HG02840 (cell line): ENCODE measurements at regions not wholly inside any gene's neighbourhood (a gene's known extent, or its start where the extent isn't known, plus 50 kb on each side); places are given as distances from the start of the nearest gene placed in this dataset.

Source experiments
- ATAC-seq: cut with Tn5 transposase; IDR thresholded peaks from one replicate; pipeline ENCODE4 v1.9.1; 2021; ENCODE audit warnings: mild to moderate bottlenecking, moderate library complexity, moderate number of reproducible peaks; ENCODE audit not compliant: unreplicated experiment, low FRiP score

DNA sequence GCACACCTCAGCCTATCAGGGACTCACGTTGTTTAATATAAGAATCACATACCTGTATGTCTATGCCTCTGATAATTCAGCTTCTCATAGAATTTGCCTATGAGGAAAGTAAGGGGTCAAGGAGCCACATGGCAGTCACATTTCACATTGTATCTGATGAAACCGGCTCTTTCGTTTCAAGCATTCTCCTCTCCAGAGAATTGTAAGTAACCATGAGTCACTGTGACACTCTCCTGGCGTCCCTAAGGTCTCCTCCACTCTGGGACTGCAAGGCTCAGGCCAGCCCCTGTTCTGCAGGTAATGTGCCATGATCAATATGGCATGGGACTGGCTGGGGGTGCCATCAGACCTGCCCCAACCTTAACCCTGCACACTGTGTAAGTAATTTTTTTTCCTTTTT is 503.3 kb downstream of the COG6 start:
- no peak for ATAC-seq

GRCh38 chr13:40159736-40160135 is 504.3 kb downstream of the COG6 start:
- ATAC-seq, result no peak

DNA sequence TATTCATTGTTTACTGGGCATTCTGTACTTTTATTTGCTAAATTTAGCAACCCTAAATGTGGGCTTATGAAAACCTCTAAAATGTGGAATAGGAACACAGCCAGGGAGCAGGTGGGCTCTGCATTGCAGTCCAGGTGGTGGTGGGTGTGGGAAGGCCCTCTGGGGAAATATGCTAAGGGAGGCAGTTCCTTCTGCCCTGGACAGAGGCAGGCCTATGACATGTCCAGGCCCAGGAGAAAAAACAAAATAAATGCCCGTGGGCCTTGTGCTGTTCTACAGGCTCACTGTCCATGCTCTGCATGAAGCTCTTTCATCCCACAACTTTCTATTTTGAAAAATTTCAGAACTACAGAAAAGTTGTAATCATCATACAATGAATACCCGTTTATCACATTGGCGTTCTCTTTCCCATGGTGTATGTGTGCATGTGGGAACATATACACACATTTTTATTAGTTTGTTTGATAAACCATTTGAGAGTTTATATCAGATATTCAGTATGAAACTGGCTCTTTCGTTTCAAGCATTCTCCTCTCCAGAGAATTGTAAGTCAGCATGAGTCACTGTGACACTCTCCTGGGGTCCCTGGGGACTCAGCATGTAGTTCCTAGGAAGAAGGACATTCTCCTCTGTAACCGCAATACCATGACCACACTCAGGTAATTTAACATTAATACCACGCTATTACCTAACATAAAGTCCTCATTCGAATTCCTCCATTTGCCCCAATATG is 505.3 kb downstream of the COG6 start:
- no peak for ATAC-seq

GRCh38 chr13:40161351-40161810 is 505.1 kb downstream of the FOXO1 start:
- no peak for ATAC-seq

- no peak for ATAC-seq
Measured at GRCh38 chr13:40161931-40162330, 504.5 kb downstream of the FOXO1 start.

DNA sequence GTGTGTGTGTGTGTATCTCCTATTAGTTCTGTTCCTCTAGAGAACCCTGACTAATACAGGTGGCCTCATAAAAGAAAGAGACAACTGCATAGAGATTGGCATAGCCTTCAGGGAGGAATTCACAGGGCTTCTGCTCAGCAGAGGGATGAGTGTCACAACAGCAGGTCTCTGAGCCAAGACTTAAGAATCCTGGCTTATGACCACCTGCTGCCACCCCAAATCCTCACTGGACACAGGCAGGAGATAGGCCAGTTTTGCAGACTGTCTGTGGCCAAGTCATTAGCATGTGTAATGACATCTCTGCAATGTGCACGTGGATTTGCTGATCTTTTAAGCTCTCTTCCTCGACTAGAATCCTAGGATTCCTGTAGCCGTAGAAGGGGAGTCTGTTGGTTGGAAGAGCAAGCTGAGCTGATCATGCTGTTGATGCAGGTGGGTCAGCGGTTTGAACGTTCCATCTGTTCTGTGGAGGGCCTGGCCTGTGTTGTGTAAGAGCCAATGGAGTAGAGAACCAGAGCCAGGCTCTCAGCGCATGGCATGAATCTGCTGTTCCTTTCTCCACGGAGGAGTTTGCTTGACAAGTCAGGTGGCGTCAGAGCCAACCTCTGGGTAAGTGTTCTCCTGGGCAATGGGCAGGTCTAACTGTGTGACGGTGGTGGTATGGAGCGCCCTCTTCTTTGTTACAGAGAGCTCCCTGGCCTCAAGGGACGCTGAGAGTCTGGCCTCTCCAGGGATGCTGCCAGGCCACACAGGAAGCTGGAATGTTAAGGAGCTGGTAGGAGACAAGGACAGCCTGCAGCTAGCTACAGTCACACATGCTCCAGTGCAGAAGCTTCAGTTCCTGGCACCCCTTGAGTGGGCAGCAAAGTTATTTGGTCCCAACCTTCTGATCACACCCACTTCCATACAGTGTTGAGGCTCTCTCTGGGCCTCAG is 503.1 kb downstream of the FOXO1 start:
- no peak for ATAC-seq

DNA sequence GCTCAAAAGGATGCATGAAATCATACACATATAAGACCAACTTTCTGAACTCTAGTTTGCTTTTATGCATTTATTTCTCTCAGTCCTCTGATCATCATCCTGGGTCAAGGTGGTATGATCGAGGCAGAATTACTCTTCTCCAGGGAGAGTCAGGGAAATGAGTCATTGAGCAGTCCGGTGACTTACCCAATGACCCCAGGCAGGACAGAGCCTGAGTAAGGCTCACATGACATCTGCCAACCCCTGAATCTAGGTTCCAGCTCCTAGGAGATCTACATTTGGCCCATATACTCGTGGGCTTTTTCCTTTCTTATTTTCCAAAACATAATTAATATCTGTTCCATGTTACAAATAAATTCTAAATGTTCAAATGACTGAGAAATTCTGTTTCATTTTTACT is 502.3 kb downstream of the FOXO1 start:
- ATAC-seq, result no peak

DNA sequence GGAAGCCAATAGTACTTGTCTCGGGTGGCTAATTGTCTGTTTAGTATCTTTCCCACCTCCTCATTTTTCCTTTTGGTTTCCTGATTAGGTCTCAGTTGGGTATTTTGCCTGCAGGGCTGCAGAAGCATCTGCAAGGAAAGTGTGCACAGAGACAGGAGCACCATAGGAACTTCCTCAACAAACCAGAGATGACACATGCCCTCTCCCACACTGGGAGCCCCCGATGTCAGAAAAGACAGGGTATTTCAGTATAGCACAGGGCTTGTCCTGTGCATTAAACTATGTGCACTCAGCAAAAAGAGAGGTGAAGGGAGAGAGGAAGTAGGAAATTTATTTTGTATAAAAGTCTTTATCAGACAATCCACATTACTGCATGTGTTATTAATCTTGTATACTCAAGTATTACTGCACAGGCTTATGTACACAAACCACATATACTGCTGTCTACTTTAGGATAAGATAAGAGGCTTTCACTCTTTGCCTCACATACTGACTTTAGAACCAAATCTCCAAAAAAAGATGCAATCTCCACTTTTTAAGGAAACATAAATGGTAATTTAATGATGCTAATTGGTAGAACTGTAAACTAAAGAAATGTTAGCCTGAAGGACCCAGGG is 501.0 kb downstream of the FOXO1 start:
- no peak for ATAC-seq

DNA sequence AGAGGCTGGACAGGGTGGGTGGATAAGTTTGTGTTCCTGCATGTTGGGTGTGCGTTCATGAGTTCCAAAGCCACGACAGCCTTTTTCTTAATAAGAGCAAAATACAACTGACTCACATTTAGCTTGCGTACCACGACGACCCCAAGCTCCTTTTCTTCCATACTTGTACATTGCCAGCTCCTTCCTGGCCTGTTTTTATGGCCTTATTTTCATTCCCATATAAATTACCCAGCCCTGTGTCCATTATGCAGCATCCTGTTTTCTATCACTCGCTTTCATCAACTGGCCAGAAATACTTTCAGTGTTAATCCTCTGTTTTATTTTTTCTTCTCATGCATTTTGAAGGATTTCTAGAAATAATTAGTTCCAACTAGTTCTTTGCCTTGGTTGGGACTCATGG is 499.1 kb downstream of the FOXO1 start:
- ATAC-seq, result no peak

DNA sequence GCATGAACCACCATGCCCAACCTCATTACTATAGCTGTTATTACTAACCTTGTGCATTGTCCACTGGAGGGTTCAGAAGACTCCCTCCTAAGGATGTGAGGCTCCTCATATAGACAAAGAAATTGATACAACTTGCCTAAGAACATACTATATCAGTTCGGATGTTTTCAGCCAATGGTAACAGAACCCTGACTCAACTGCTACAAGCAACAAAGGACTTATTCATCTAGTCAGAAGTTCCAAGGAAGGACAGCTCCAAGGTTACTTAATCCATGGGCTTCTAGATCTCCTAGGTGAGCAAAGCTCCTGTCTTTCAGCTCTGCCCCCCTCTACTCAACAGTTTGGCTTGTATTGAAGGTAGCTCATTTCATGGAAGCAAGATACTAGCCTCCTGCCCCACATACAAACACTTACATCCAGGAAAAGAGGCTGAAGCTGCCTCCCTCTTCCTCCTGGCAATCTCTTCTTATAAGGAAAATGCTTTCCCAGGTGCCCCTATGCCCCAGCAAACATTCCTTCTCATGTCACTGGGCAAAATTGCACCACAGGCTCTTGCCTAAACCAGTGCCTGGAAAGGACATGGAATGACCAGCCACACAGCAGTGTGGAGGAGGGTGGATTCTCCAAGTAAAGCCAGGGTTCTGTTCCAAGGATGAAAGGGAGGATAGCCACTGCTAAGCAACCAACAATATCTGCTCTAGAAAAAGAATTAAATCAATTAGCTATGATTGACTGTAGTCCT is 497.8 kb downstream of the FOXO1 start:
- no peak for ATAC-seq

- no peak for ATAC-seq
Measured at GRCh38 chr13:40169476-40169875, 497.0 kb downstream of the FOXO1 start.

DNA sequence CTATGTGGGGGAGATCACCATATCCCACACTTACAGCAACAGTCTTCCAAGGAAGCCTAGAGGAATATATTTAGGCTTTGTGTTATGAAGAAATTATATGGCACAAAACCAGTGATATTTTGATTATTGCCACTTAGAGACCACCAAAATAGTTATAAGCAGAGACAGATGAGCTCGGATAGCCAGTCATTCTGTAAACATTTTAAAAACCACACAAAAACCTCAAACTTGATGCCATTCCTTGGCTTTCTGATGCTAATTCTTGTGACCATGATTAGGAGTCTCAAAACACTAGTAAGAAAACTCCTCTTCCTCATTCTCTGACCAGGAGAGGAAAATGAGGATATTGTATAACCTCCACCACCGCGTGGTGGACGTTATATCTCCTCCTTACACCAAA is 496.4 kb downstream of the FOXO1 start:
- no peak for ATAC-seq

DNA sequence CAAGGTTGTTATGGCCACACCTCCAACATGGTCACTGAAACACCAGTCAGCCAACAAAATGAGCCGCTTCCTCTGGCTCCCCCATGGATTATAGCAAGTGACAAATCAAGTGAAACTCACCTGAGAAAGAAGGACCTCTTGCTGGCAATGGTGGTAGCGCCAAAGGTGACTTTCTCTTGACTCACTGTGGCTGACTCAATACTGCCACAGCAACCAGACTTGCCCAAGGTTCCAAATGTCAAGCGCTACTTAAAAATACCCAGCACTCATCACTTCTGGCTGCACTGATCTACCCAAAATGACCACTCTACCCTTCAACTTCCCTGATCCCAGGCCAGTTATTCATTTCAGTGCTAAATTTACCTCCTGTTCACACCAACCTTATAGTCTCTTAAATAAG is 495.5 kb downstream of the FOXO1 start:
- no peak for ATAC-seq

GRCh38 chr13:40171566-40171965 is 494.9 kb downstream of the FOXO1 start:
- ATAC-seq, result no peak

DNA sequence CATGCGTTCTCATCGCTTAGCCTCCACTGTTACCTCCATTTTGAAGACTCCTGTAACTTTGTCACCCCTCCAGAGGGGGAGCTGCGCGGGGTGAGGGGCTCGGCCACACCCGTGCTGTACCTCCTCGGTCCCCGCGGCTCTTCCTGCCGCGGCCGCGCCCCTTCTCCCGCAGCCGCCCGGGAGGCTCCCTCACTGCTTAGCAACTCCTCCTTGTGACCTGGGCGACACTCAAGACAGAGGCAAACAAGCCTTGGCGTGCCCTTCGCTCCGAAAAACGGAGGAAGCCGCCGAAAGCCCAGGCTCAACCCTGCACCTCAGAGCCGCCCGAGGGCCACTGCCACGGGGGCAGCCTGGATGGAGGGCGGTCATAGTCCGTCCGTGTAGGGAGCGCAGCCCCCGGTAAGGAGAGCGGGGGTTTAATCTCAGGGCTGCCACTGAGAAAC is 494.3 kb downstream of the FOXO1 start:
- ATAC-seq, result no peak

- ATAC-seq, result no peak
Measured at GRCh38 chr13:40172878-40173277, 493.6 kb downstream of the FOXO1 start.

DNA sequence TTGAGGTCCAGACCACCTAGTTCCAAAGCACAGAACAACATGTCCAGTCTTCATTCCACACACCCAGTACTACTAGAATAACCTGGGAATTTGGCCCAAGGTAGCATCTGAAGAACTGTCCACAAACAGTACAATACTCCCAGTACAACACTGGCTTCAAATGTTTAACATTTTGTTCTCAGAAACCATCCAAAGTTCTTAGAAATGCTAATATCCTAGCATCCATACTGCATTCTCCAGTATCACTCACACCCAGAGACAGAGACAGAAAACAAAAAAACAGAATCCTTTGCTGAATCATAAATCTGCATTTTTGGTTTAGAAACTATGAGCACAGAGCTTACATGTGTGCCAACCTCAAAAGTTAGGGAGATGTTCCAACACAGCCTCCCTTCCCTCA is 490.8 kb downstream of the FOXO1 start:
- no peak for ATAC-seq

DNA sequence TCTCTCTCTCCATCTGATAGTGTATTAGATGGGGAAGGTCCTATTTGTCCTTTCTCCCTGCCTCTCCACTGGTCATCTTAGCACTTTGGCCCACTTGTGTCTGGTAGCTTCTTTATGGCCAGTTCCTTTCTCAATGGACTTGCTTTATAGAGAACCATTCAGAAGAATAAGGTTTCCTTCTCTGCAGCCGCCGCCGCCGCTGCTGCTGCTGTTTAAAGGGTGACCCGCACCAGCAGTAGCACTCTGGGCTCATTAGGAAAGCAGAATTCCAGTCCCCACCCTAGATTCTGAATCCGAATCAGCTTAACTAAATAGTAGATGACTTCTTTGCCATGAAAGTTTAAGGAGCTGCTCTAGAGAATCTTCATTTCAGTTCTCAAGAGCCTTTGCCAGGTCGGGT is 490.2 kb downstream of the FOXO1 start:
- ATAC-seq, result no peak

DNA sequence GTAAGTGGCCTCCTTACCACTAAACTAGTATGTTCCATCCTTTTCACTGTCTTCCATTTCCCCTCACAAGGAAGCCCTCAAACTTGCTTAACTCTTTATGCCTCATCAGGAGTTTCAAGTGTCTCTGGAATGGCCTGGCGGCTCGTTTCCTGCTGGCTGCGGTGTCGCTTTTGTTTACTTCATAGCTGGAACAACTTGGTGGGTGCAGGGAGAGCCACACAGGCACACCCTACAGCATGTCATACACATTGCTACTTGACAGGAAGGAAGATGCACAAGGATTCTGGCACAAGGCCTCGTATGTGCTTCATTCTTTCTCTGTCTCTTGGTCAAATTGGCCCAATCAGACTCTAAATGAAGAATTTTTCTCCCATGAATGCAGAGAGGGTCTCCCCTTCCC is 488.3 kb downstream of the FOXO1 start:
- no peak for ATAC-seq

DNA sequence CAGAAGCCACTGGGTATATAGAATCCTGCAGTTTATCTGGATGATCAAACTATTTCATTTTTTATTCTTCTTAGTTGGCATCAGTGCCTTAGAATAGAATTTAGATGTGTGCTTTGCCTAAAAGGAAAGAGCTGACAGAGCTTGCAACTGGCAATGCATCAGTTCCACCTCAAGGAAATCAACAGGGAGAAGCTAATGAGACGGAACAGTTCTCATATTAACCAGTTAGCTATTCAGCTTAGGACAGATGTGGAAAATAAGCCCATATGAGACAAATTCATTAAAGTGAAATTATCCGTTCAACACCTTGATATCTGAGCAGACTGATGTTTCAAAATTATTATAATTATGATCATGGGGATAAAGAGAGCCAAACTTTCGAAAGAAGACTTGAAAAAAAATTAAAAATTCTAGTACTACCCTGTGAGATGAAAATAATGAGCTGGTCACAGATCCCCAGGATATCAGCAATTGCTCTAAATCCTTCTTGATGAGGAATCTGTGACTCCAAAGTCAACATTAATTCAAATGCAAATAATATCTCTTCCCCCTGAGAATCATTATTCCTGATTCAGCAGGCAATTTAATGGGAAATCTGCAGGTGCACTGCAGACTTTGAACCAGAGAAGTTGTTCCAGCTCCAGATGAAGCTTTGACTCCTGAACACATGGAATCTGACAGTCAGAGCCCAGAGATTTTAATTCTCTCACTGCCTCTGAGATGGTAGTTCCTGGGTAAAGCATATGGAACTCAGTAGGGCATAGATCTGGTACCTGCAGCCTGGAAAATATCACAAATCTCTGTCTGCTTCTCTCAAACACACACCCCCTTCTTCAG is 486.8 kb downstream of the FOXO1 start:
- ATAC-seq, result no peak
